Ishikawa (cell line): ENCODE measurements at regions not wholly inside any gene's neighbourhood (a gene's known extent, or its start where the extent isn't known, plus 50 kb on each side); places are given as distances from the start of the nearest gene placed in this dataset.

Experiments
- CEBPB ChIP-seq: IDR thresholded peaks from 2 replicates; pipeline ENCODE4 v1.6.1; 2012
- EGR1 ChIP-seq: IDR thresholded peaks from 2 replicates; pipeline ENCODE4 v1.6.1; 2012
- EP300 ChIP-seq: IDR thresholded peaks from 2 replicates; pipeline ENCODE4 v1.6.1; 2012; ENCODE audit warnings: borderline replicate concordance
- FOXM1 ChIP-seq: IDR thresholded peaks from 2 replicates; pipeline ENCODE4 v1.6.1; 2012; ENCODE audit warnings: low read depth, borderline replicate concordance
- RAD21 ChIP-seq: IDR thresholded peaks from 2 replicates; pipeline ENCODE4 v1.6.1; 2012; ENCODE audit warnings: low read depth
- TAF1 ChIP-seq: IDR thresholded peaks from 2 replicates; pipeline ENCODE4 v1.6.1; 2012; ENCODE audit warnings: low read depth, mild to moderate bottlenecking
- TCF12 ChIP-seq: IDR thresholded peaks from 2 replicates; pipeline ENCODE4 v1.6.1; 2012; ENCODE audit warnings: low read depth
- TEAD4 ChIP-seq: IDR thresholded peaks from 2 replicates; pipeline ENCODE4 v1.6.1; 2012
- YY1 ChIP-seq: IDR thresholded peaks from 2 replicates; pipeline ENCODE4 v1.6.1; 2012; ENCODE audit warnings: low read depth
- ZBTB7A ChIP-seq: IDR thresholded peaks from 2 replicates; pipeline ENCODE4 v1.6.1; 2012; ENCODE audit warnings: low read depth
- TF ChIP-seq, protein P1 (sequence below): IDR thresholded peaks from 2 replicates; pipeline ENCODE4 v1.6.1; 2012

DNA sequence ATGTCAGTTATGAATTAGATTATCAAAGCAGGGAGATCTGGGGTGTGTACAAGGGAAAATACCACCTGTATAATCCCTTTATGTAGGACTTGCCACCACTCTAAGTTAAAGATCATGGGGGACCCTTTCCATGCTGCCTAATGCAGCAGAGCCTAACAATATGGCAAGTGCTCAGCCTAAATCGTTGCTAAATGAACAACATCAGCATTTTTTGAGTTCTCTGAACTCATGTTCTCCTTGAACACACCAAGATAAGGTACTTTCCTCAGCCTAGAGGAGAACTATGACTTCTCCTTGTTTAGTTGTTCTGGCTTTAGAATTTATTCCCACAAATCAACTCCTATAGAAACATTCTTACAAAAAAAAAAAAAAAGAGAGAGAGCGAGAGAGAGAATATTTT, 177.0 kb downstream of the DUSP10 start:
- TF ChIP-seq TAF1 (no peak), TEAD4 (no peak), TCF12 (no peak), CEBPB (no peak), RAD21 (no peak), ZBTB7A (no peak), EP300 (no peak), EGR1 (no peak), FOXM1 (no peak), YY1 (no peak)
- TF ChIP-seq, protein P1, sequence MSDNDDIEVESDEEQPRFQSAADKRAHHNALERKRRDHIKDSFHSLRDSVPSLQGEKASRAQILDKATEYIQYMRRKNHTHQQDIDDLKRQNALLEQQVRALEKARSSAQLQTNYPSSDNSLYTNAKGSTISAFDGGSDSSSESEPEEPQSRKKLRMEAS: no peak
